AG04450 (cell line): ENCODE measurements at regions not wholly inside any gene's neighbourhood (a gene's known extent, or its start where the extent isn't known, plus 50 kb on each side); places are given as distances from the start of the nearest gene placed in this dataset.
"Not testable (repeated sequence)": the region's sequence is repeated elsewhere in the genome, so short reads cannot be mapped to it uniquely, and the experiment has no call there.

ENCODE experiments used
- CTCF ChIA-PET: fragments of 300-600, 350-600 bp; formaldehyde crosslinking; extraction: SDS; loops from one replicate; lab custom pipeline; 2022; ENCODE audit warnings: antibody characterized with exemption, inconsistent platforms; lab: Charles Lee
- POLR2A ChIA-PET: fragments of 350-600 bp; formaldehyde crosslinking; extraction: SDS; loops from one replicate; lab custom pipeline; 2021; ENCODE audit warnings: antibody characterized with exemption, inconsistent platforms; lab: Yijun Ruan, JAX
- DNase-seq: peaks from one replicate; pipeline ENCODE4 v3.0.0-alpha.2; 2011; ENCODE audit warnings: low read depth, low spot score
- H3K27ac ChIP-seq: one replicate; pipeline ENCODE4 v1.5.1; 2012; ENCODE audit warnings: low read depth, low read length, control low read depth
- H3K27me3 ChIP-seq: one replicate; pipeline ENCODE4 v1.6.0; 2012; ENCODE audit warnings: low read length; ENCODE audit not compliant: control insufficient read depth, insufficient read depth
- H3K4me3 ChIP-seq: 2 replicates; pipeline ENCODE4 v1.5.1; 2011; ENCODE audit warnings: mild to moderate bottlenecking, low read depth, low read length, control low read depth
- H3K9me3 ChIP-seq: 2 replicates; pipeline ENCODE4 v1.5.1; 2012; ENCODE audit warnings: low read length; ENCODE audit not compliant: control insufficient read depth, insufficient read depth
- TF ChIP-seq, protein P1 (sequence below): IDR thresholded peaks from 2 replicates; pipeline ENCODE4 v1.5.1; 2011; ENCODE audit warnings: low read depth, low read length, control low read depth, inconsistent platforms

DNA sequence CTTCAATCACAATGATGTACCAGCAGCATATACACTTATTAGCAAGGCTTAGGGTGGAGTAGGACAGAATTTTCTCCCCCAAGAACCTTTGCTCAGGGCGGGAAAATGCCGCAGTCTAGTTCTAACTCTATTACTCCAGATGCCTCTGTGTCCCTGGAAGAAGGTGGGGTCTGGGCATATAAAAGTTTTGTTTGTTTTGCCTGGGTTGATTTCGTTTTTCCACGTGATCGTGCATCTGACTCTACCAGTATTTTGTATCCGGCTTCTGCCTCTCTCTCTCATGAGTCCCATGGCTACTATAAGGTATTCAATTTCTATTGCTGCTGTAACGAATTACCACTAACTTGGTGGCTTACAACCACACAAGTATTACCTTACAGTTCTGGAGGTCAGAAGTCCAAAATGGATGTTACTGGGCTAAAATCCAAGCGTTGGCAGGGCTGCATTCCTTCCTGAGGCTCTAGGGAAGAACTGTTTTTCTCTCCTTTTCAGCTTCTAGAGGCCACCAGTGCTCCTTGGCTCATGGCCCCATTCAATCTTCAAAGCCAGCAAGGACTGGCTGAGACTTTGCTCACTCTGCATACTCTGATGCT, 181.2 kb upstream of the PRSS58 start:
- Histone ChIP-seq H3K9me3 (peaks cover 7% of the 10 kb centered on the region), H3K4me3 (no peak overlapping the region), H3K27ac (no peak overlapping the region), H3K27me3 (no peaks in the 10 kb centered on the region)
- ChIA-PET CTCF (interaction anchor here (0.5 to 5.4 kb wide), 6 partner anchors 22 to 126 kb away, joined by 3 to 37 read pairs (median 5); no protein-coding TSS in a partner anchor), POLR2A (no interaction called here)
- DNase-seq: no peak
- TF ChIP-seq, protein P1, sequence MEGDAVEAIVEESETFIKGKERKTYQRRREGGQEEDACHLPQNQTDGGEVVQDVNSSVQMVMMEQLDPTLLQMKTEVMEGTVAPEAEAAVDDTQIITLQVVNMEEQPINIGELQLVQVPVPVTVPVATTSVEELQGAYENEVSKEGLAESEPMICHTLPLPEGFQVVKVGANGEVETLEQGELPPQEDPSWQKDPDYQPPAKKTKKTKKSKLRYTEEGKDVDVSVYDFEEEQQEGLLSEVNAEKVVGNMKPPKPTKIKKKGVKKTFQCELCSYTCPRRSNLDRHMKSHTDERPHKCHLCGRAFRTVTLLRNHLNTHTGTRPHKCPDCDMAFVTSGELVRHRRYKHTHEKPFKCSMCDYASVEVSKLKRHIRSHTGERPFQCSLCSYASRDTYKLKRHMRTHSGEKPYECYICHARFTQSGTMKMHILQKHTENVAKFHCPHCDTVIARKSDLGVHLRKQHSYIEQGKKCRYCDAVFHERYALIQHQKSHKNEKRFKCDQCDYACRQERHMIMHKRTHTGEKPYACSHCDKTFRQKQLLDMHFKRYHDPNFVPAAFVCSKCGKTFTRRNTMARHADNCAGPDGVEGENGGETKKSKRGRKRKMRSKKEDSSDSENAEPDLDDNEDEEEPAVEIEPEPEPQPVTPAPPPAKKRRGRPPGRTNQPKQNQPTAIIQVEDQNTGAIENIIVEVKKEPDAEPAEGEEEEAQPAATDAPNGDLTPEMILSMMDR: no peak

DNA sequence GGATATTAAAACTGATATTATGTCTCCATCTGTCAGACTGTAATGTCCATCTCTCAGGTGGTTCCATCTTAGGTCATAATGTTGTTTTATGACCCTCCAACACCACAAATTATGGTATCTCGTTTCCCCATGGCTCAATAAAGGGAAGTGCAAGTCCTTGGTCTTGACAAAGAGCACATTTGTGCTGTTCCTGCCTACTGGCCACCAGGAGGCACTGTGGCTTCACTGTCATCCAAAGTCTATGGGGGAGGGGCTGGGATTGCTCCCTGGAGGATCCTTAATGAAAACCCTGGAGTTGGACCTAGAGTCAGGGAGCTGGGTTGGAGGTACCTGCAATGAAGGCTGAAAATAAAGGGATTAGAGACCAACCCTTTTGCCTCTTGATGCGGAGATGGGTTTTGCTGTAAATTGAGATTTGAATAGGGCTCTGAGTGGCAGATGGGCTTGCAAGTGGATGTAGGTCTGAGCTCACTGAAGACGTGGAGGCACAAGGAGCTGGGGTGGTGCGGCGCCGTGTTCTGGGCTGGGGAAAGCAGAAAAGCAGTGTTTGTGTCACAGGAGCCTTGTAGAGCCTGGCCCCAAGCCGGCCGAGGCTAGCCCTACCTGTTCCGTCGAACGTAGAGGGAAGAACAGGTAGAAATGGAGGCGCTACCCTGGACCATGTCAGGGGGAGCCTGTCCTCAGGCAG, 180.5 kb upstream of the PRSS58 start:
- POLR2A ChIA-PET: no interaction called here
- no peaks in the 10 kb centered on the region for H3K27me3 ChIP-seq
- H3K27ac ChIP-seq: no peak overlapping the region
- CTCF ChIA-PET: interaction anchor here (1.1 to 5.4 kb wide), 3 partner anchors 23 to 46 kb away, joined by 3 to 37 read pairs (median 31); no protein-coding TSS in a partner anchor
- peaks cover 7% of the 10 kb centered on the region for H3K9me3 ChIP-seq
- no peak overlapping the region for H3K4me3 ChIP-seq
- TF ChIP-seq, protein P1: peak; percentile 56
- DNase-seq: no peak

DNA sequence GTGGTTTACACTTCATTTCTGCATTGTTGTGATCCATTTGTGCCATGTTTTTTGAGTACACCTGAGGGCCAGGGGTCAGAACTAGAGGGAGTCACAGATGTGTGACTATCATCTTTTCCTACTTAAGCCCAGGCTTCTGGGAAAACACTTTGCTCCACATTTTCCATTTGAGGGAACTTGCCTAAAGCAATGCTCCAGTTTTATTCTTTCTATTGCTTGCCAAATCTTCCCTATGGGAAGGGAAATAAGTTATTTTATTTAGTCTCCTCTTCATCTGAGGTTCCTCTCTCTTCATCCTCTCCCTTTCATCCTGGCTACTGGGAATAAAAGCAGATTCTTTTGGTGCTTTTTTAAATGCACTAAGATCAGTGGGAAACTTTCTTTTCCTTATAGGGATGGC, 179.9 kb upstream of the PRSS58 start:
- POLR2A ChIA-PET: no interaction called here
- H3K9me3 ChIP-seq: peaks cover 7% of the 10 kb centered on the region
- TF ChIP-seq, protein P1: no peak
- no peaks in the 10 kb centered on the region for H3K27me3 ChIP-seq
- H3K4me3 ChIP-seq: no peak overlapping the region
- DNase-seq: no peak
- H3K27ac ChIP-seq: no peak overlapping the region
- CTCF ChIA-PET: interaction anchor here (0.8 kb wide), 1 partner anchor 346 kb away, joined by 3 read pairs; no protein-coding TSS in a partner anchor

DNA sequence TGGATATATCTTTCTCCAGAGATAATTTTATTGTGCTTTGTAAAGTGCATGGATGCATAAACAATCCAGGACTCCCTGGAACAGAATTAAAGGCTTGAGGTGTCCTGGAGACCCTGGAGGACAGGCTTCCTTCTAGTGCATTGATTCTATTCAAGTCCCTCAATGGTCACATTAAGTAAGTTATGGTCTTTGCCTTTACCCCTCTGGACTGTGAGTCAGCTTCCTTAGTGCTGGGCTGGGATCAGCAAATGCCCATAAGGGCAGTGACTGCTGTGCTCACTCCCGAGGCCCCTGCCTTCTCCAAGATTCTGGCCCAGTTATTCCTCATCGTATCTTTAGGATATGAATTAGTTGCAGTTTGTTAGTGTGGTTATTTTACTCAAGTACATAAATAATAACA, 178.7 kb upstream of the PRSS58 start:
- ChIA-PET CTCF (interaction anchor here (0.7 to 1.4 kb wide), 4 partner anchors 24 to 347 kb away, joined by 3 to 5 read pairs (median 3); no protein-coding TSS in a partner anchor), POLR2A (no interaction called here)
- DNase-seq: no peak
- TF ChIP-seq, protein P1: no peak
- Histone ChIP-seq H3K27ac (no peak overlapping the region), H3K9me3 (peaks cover 7% of the 10 kb centered on the region), H3K4me3 (no peak overlapping the region), H3K27me3 (no peaks in the 10 kb centered on the region)

DNA sequence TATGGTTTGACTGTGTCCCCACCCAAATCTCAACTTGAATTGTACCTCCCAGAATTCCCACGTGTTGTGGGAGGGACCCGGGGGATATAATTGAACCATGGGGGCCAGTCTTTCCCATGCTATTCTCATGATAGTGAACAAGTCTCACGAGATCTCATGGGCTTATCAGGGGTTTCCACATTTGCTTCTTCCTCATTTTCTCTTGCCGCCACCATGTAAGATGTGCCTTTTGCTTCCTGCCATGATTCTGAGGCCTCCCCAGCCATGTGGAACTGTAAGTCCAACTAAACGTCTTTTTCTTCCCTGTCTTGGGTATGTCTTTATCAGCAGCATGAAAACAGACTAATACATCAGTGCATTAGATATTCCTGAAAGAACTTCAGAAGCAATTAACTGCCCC, 177.7 kb upstream of the PRSS58 start:
- H3K9me3 ChIP-seq, H3K27me3 ChIP-seq, DNase-seq, POLR2A ChIA-PET, H3K27ac ChIP-seq, H3K4me3 ChIP-seq: not testable (repeated sequence)
- CTCF ChIA-PET: interaction anchor here (1.1 to 2.0 kb wide), 4 partner anchors 23 to 348 kb away, joined by 3 to 11 read pairs (median 6); no protein-coding TSS in a partner anchor
